ENCODE measurements at regions not wholly inside any gene's neighbourhood (a gene's known extent, or its start where the extent isn't known, plus 50 kb on each side); places are given as distances from the start of the nearest gene placed in this dataset.

GRCh38 chr14:44170556-44170955 lies 336.5 kb downstream of the FSCB start:
- TF ChIP-seq CTCF (IDR thresholded peaks at IDR 0.05) = no peak
- TF ChIP-seq EZH2 (IDR thresholded peaks at IDR 0.05; ENCODE audit: borderline replicate concordance, insufficient read depth, low read depth, low read length, poor library complexity, severe bottlenecking) = no peak

Data from B cell (primary cell).